ENCODE measurements at regions not wholly inside any gene's neighbourhood (a gene's known extent, or its start where the extent isn't known, plus 50 kb on each side); places are given as distances from the start of the nearest gene placed in this dataset.

GRCh38 chr1:234827181-234827580, 217.2 kb upstream of the IRF2BP2 start:
- H3K4me3 ChIP-seq (ENCODE audit: low read depth, low read length), result no peak overlapping the region
- no peaks in the 10 kb centered on the region for H3K4me1 ChIP-seq (ENCODE audit: control insufficient read depth, insufficient read depth, low read length)
- CTCF ChIA-PET, result no interaction called here
- no peaks in the 10 kb centered on the region for H3K9me3 ChIP-seq (ENCODE audit: control insufficient read depth, insufficient read depth, low read depth, low read length)
- no peak for TF ChIP-seq REST (tag by site-specific recombination; IDR thresholded peaks at IDR 0.05)
- no peak for TF ChIP-seq ZNF157 (tag by site-specific recombination; IDR thresholded peaks at IDR 0.05)
- no peak for TF ChIP-seq OVOL3 (tag by site-specific recombination; IDR thresholded peaks at IDR 0.05)
- TF ChIP-seq KLF10 (tag by site-specific recombination; IDR thresholded peaks at IDR 0.05), result no peak
- TF ChIP-seq ZNF488 (tag by site-specific recombination; IDR thresholded peaks at IDR 0.05), result no peak
- no peak for TF ChIP-seq AEBP2 (tag by site-specific recombination; IDR thresholded peaks at IDR 0.05; ENCODE audit: borderline replicate concordance)
- no peak for TF ChIP-seq KLF7 (tag by site-specific recombination; IDR thresholded peaks at IDR 0.05; ENCODE audit: borderline replicate concordance)
- TF ChIP-seq ZFP41 (tag by site-specific recombination; IDR thresholded peaks at IDR 0.05; ENCODE audit: borderline replicate concordance), result no peak
- no peak for TF ChIP-seq KLF1 (tag by site-specific recombination; IDR thresholded peaks at IDR 0.05)
- TF ChIP-seq ZNF112 (tag by site-specific recombination; IDR thresholded peaks at IDR 0.05), result no peak
- no peak for TF ChIP-seq ZNF23 (tag by site-specific recombination; IDR thresholded peaks at IDR 0.05; ENCODE audit: borderline replicate concordance)
- TF ChIP-seq ZNF133 (tag by site-specific recombination; IDR thresholded peaks at IDR 0.05), result no peak
- no peak for TF ChIP-seq ZNF184 (tag by site-specific recombination; IDR thresholded peaks at IDR 0.05)
- TF ChIP-seq ZNF555 (tag by site-specific recombination; conservative IDR thresholded peaks at IDR 0.05), result no peak
- no peak for TF ChIP-seq TCF7L2 (IDR thresholded peaks at IDR 0.05; ENCODE audit: borderline replicate concordance, low read depth, low read length)
- no peak for TF ChIP-seq ZNF747 (tag by site-specific recombination; IDR thresholded peaks at IDR 0.05)
- no peak overlapping the region for H3K27ac ChIP-seq (ENCODE audit: extremely low read depth, low read depth, low read length)
- no peaks in the 10 kb centered on the region for H3K36me3 ChIP-seq (ENCODE audit: control insufficient read depth in 2 of 2, insufficient read depth in 1 of 2, low read length in 2 of 2)
- POLR2A ChIA-PET, result interaction anchor here (1.2 kb wide), 1 partner anchor 147 kb away, joined by 3 read pairs; no protein-coding TSS in a partner anchor

- H3K9me3 ChIP-seq (ENCODE audit: control insufficient read depth, insufficient read depth, low read depth, low read length), result no peaks in the 10 kb centered on the region
- no peaks in the 10 kb centered on the region for H3K4me1 ChIP-seq (ENCODE audit: control insufficient read depth, insufficient read depth, low read length)
- TF ChIP-seq ZNF302 (tag by site-specific recombination; IDR thresholded peaks at IDR 0.05; ENCODE audit: low read depth), result no peak
- no peak for TF ChIP-seq ZNF223 (tag by site-specific recombination; IDR thresholded peaks at IDR 0.05)
- no peak for TF ChIP-seq ZNF169 (tag by site-specific recombination; IDR thresholded peaks at IDR 0.05)
- no peak for TF ChIP-seq ZNF362 (tag by site-specific recombination; IDR thresholded peaks at IDR 0.05)
- TF ChIP-seq EGR2 (tag by site-specific recombination; IDR thresholded peaks at IDR 0.05; ENCODE audit: low read depth), result no peak
- no peak for TF ChIP-seq YY1 (tag by site-specific recombination; IDR thresholded peaks at IDR 0.05)
- no peak for TF ChIP-seq HIC1 (tag by site-specific recombination; IDR thresholded peaks at IDR 0.05)
- no peak for TF ChIP-seq SALL2 (tag by site-specific recombination; IDR thresholded peaks at IDR 0.05; ENCODE audit: borderline replicate concordance)
- ChIA-PET POLR2A (no interaction called here), CTCF (interaction anchor here (0.7 kb wide), 1 partner anchor 204 kb away, joined by 4 read pairs; no protein-coding TSS in a partner anchor)
- H3K27ac ChIP-seq (ENCODE audit: extremely low read depth, low read depth, low read length), result no peak overlapping the region
- H3K4me3 ChIP-seq (ENCODE audit: low read depth, low read length), result no peak overlapping the region
- no peaks in the 10 kb centered on the region for H3K36me3 ChIP-seq (ENCODE audit: control insufficient read depth in 2 of 2, insufficient read depth in 1 of 2, low read length in 2 of 2)
Measured at GRCh38 chr1:234826352-234826751, 216.4 kb upstream of the IRF2BP2 start.

Data from HEK293 (cell line).